ENCODE measurements at regions not wholly inside any gene's neighbourhood (a gene's known extent, or its start where the extent isn't known, plus 50 kb on each side); places are given as distances from the start of the nearest gene placed in this dataset.

DNA sequence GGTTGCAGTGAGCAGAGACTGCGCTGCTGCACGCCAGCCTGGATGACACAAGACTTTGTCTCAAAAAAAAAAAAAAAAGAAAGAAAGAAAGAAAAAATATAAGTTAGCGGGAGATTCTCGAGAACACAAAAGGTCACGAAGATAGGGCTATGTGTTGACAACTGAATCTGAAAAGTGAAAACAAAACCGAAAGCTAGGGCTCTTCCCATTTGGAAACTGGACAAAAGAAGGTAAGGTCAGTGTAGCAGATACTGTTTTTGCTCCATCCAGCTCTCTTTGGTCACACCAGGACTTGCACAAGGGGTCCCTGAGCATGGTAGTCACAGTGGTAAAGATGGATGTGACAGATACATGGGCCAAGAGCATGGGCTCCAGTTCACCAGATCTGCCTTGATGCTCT, 60.4 kb upstream of the MAP10 start:
- TF ChIP-seq, protein P1, sequence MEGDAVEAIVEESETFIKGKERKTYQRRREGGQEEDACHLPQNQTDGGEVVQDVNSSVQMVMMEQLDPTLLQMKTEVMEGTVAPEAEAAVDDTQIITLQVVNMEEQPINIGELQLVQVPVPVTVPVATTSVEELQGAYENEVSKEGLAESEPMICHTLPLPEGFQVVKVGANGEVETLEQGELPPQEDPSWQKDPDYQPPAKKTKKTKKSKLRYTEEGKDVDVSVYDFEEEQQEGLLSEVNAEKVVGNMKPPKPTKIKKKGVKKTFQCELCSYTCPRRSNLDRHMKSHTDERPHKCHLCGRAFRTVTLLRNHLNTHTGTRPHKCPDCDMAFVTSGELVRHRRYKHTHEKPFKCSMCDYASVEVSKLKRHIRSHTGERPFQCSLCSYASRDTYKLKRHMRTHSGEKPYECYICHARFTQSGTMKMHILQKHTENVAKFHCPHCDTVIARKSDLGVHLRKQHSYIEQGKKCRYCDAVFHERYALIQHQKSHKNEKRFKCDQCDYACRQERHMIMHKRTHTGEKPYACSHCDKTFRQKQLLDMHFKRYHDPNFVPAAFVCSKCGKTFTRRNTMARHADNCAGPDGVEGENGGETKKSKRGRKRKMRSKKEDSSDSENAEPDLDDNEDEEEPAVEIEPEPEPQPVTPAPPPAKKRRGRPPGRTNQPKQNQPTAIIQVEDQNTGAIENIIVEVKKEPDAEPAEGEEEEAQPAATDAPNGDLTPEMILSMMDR (IDR thresholded peaks at IDR 0.05; ENCODE audit: borderline replicate concordance, extremely low read depth, low read length, poor library complexity, severe bottlenecking) = no peak
- TF ChIP-seq EZH2 (IDR thresholded peaks at IDR 0.05; ENCODE audit: borderline replicate concordance, low read depth, low read length, severe bottlenecking) = no peak
